ENCODE measurements at regions not wholly inside any gene's neighbourhood (a gene's known extent, or its start where the extent isn't known, plus 50 kb on each side); places are given as distances from the start of the nearest gene placed in this dataset.

- TF ChIP-seq ZNF513 (tag by site-specific recombination; IDR thresholded peaks at IDR 0.05) = no peak
- TF ChIP-seq ZSCAN30 (tag by site-specific recombination; IDR thresholded peaks at IDR 0.05) = no peak
Measured at GRCh38 chr13:67577361-67577760, 347.2 kb upstream of the PCDH9 start (continued).

- no peaks in the 10 kb centered on the region for H3K4me1 ChIP-seq (ENCODE audit: control insufficient read depth, insufficient read depth, low read length)
- H3K27ac ChIP-seq (ENCODE audit: extremely low read depth, low read depth, low read length) = no peak overlapping the region
- H3K9me3 ChIP-seq (ENCODE audit: control insufficient read depth, insufficient read depth, low read depth, low read length) = no peaks in the 10 kb centered on the region
- TF ChIP-seq ZFP41 (tag by site-specific recombination; IDR thresholded peaks at IDR 0.05; ENCODE audit: borderline replicate concordance) (no peak), ZNF138 (tag by site-specific recombination; IDR thresholded peaks at IDR 0.05; ENCODE audit: borderline replicate concordance) (no peak), OVOL3 (tag by site-specific recombination; IDR thresholded peaks at IDR 0.05) (no peak), ZNF571 (tag by site-specific recombination; IDR thresholded peaks at IDR 0.05) (no peak), YY2 (tag by site-specific recombination; IDR thresholded peaks at IDR 0.05) (no peak), ZNF623 (tag by site-specific recombination; IDR thresholded peaks at IDR 0.05) (no peak), GLIS1 (tag by site-specific recombination; IDR thresholded peaks at IDR 0.05) (no peak), ZSCAN30 (tag by site-specific recombination; IDR thresholded peaks at IDR 0.05) (no peak), SP3 (tag by site-specific recombination; IDR thresholded peaks at IDR 0.05) (no peak), ZNF580 (tag by site-specific recombination; IDR thresholded peaks at IDR 0.05) (no peak), ZNF670 (tag by site-specific recombination; IDR thresholded peaks at IDR 0.05; ENCODE audit: low read depth) (no peak), IKZF3 (tag by site-specific recombination; IDR thresholded peaks at IDR 0.05) (no peak), ZNF529 (tag by site-specific recombination; IDR thresholded peaks at IDR 0.05; ENCODE audit: insufficient replicate concordance) (no peak), ZNF404 (tag by site-specific recombination; IDR thresholded peaks at IDR 0.05) (no peak), ZNF521 (tag by site-specific recombination; IDR thresholded peaks at IDR 0.05) (no peak), ZNF629 (tag by site-specific recombination; IDR thresholded peaks at IDR 0.05) (no peak), ZNF239 (tag by site-specific recombination; IDR thresholded peaks at IDR 0.05) (no peak), TCF7L2 (IDR thresholded peaks at IDR 0.05; ENCODE audit: borderline replicate concordance, low read depth, low read length) (no peak), ZNF416 (tag by site-specific recombination; IDR thresholded peaks at IDR 0.05) (no peak)
- POLR2A ChIA-PET = no interaction called here
- CTCF ChIA-PET = no interaction called here
- no peak overlapping the region for H3K4me3 ChIP-seq (ENCODE audit: low read depth, low read length)
- no peaks in the 10 kb centered on the region for H3K36me3 ChIP-seq (ENCODE audit: control insufficient read depth in 2 of 2, insufficient read depth in 1 of 2, low read length in 2 of 2)
Measured at GRCh38 chr13:67574320-67575233, 344.4 kb upstream of the PCDH9 start.

GRCh38 chr13:67568205-67568604 lies 338.1 kb upstream of the PCDH9 start:
- Histone ChIP-seq H3K36me3 (ENCODE audit: control insufficient read depth in 2 of 2, insufficient read depth in 1 of 2, low read length in 2 of 2) (no peaks in the 10 kb centered on the region), H3K27ac (ENCODE audit: extremely low read depth, low read depth, low read length) (no peak overlapping the region), H3K9me3 (ENCODE audit: control insufficient read depth, insufficient read depth, low read depth, low read length) (no peaks in the 10 kb centered on the region), H3K4me1 (ENCODE audit: control insufficient read depth, insufficient read depth, low read length) (no peaks in the 10 kb centered on the region), H3K4me3 (ENCODE audit: low read depth, low read length) (no peak overlapping the region)
- ChIA-PET CTCF (no interaction called here), POLR2A (no interaction called here)
- TF ChIP-seq ZNF280C (tag by site-specific recombination; IDR thresholded peaks at IDR 0.05) = no peak
- TF ChIP-seq ZNF701 (tag by site-specific recombination; IDR thresholded peaks at IDR 0.05) = no peak
- TF ChIP-seq RBAK (tag by site-specific recombination; IDR thresholded peaks at IDR 0.05) = no peak
- TF ChIP-seq TRIM28 (IDR thresholded peaks at IDR 0.05; ENCODE audit: borderline replicate concordance, low read length) = no peak
